ENCODE measurements at regions not wholly inside any gene's neighbourhood (a gene's known extent, or its start where the extent isn't known, plus 50 kb on each side); places are given as distances from the start of the nearest gene placed in this dataset.
"Not testable (repeated sequence)": the region's sequence is repeated elsewhere in the genome, so short reads cannot be mapped to it uniquely, and the experiment has no call there.

GRCh38 chr19:34871911-34872310 lies 54.8 kb upstream of the ZNF30 start:
- H3K9me3 Mint-ChIP-seq (ENCODE audit: unreplicated experiment); H3K36me3 Mint-ChIP-seq (ENCODE audit: low read depth, unreplicated experiment); H3K79me2 ChIP-seq (ENCODE audit: insufficient read depth, low read length); H3K9ac ChIP-seq (ENCODE audit: low read length); H2AFZ ChIP-seq (ENCODE audit: low read depth, low read length); H3K4me1 ChIP-seq (ENCODE audit: insufficient read depth, low read length); H3K4me3 ChIP-seq (ENCODE audit: insufficient read depth, low read depth, low read length); H3K27me3 ChIP-seq (ENCODE audit: insufficient read depth, low read length); H3K4me3 Mint-ChIP-seq (ENCODE audit: unreplicated experiment); H3K27me3 Mint-ChIP-seq (ENCODE audit: low read depth, unreplicated experiment); H3K27ac ChIP-seq (ENCODE audit: low read depth, low read length); H3K9me3 ChIP-seq (ENCODE audit: insufficient read depth, low read depth, low read length); H3K27ac Mint-ChIP-seq (ENCODE audit: unreplicated experiment); FAIRE-seq; H4K20me1 ChIP-seq (ENCODE audit: insufficient read depth, low read length); H3K36me3 ChIP-seq (ENCODE audit: insufficient read depth, low read length); H3K4me2 ChIP-seq (ENCODE audit: low read length); DNase-seq (ENCODE audit: low read depth); H3K4me1 Mint-ChIP-seq (ENCODE audit: low read depth, unreplicated experiment): not testable (repeated sequence)

GRCh38 chr19:34867631-34868030 lies 59.1 kb upstream of the ZNF30 start:
- H3K9me3 Mint-ChIP-seq (ENCODE audit: unreplicated experiment) = peaks cover 6% of the 10 kb centered on the region
- H3K9me3 ChIP-seq (ENCODE audit: insufficient read depth, low read depth, low read length) = peaks cover 4% of the 10 kb centered on the region
- H3K4me1 ChIP-seq (ENCODE audit: insufficient read depth, low read length) = no peaks in the 10 kb centered on the region
- no peak overlapping the region for H3K27ac Mint-ChIP-seq (ENCODE audit: unreplicated experiment)
- no peaks in the 10 kb centered on the region for H3K27me3 ChIP-seq (ENCODE audit: insufficient read depth, low read length)
- H3K79me2 ChIP-seq (ENCODE audit: insufficient read depth, low read length) = no peaks in the 10 kb centered on the region
- peaks cover 2% of the 10 kb centered on the region for H3K27me3 Mint-ChIP-seq (ENCODE audit: low read depth, unreplicated experiment)
- no peaks in the 10 kb centered on the region for H3K36me3 ChIP-seq (ENCODE audit: insufficient read depth, low read length)
- TF ChIP-seq EZH2 (IDR thresholded peaks at IDR 0.05; ENCODE audit: insufficient read depth, low read length) = no peak
- no peak for TF ChIP-seq CTCF (IDR thresholded peaks at IDR 0.05; ENCODE audit: insufficient read depth, low read depth, low read length)
- no peak overlapping the region for H3K4me3 ChIP-seq (ENCODE audit: insufficient read depth, low read depth, low read length)
- no peak for FAIRE-seq
- H3K36me3 Mint-ChIP-seq (ENCODE audit: low read depth, unreplicated experiment) = no peaks in the 10 kb centered on the region
- H3K27ac ChIP-seq (ENCODE audit: low read depth, low read length) = no peak overlapping the region
- no peak overlapping the region for H3K4me2 ChIP-seq (ENCODE audit: low read length)
- no peak for DNase-seq (ENCODE audit: low read depth)
- H3K9ac ChIP-seq (ENCODE audit: low read length) = no peak overlapping the region
- H2AFZ ChIP-seq (ENCODE audit: low read depth, low read length) = no peak overlapping the region
- H3K4me1 Mint-ChIP-seq (ENCODE audit: low read depth, unreplicated experiment) = no peaks in the 10 kb centered on the region
- no peak overlapping the region for H3K4me3 Mint-ChIP-seq (ENCODE audit: unreplicated experiment)
- H4K20me1 ChIP-seq (ENCODE audit: insufficient read depth, low read length) = no peaks in the 10 kb centered on the region

GRCh38 chr19:34865225-34865624 lies 61.5 kb upstream of the ZNF30 start:
- DNase-seq (ENCODE audit: low read depth); H3K4me1 ChIP-seq (ENCODE audit: insufficient read depth, low read length); H3K27me3 Mint-ChIP-seq (ENCODE audit: low read depth, unreplicated experiment); FAIRE-seq; H3K9me3 ChIP-seq (ENCODE audit: insufficient read depth, low read depth, low read length); H3K4me3 ChIP-seq (ENCODE audit: insufficient read depth, low read depth, low read length); H3K9me3 Mint-ChIP-seq (ENCODE audit: unreplicated experiment); H3K4me2 ChIP-seq (ENCODE audit: low read length); H2AFZ ChIP-seq (ENCODE audit: low read depth, low read length); H3K27ac ChIP-seq (ENCODE audit: low read depth, low read length); H3K4me1 Mint-ChIP-seq (ENCODE audit: low read depth, unreplicated experiment); H3K36me3 ChIP-seq (ENCODE audit: insufficient read depth, low read length); H3K4me3 Mint-ChIP-seq (ENCODE audit: unreplicated experiment); H3K27me3 ChIP-seq (ENCODE audit: insufficient read depth, low read length); H3K36me3 Mint-ChIP-seq (ENCODE audit: low read depth, unreplicated experiment); H3K9ac ChIP-seq (ENCODE audit: low read length); H3K79me2 ChIP-seq (ENCODE audit: insufficient read depth, low read length); H3K27ac Mint-ChIP-seq (ENCODE audit: unreplicated experiment); H4K20me1 ChIP-seq (ENCODE audit: insufficient read depth, low read length): not testable (repeated sequence)

- H4K20me1 ChIP-seq (ENCODE audit: insufficient read depth, low read length); H3K4me2 ChIP-seq (ENCODE audit: low read length); H3K9ac ChIP-seq (ENCODE audit: low read length); H3K79me2 ChIP-seq (ENCODE audit: insufficient read depth, low read length); H2AFZ ChIP-seq (ENCODE audit: low read depth, low read length); H3K4me1 Mint-ChIP-seq (ENCODE audit: low read depth, unreplicated experiment); H3K9me3 ChIP-seq (ENCODE audit: insufficient read depth, low read depth, low read length); DNase-seq (ENCODE audit: low read depth); H3K36me3 ChIP-seq (ENCODE audit: insufficient read depth, low read length); H3K27me3 Mint-ChIP-seq (ENCODE audit: low read depth, unreplicated experiment); H3K4me1 ChIP-seq (ENCODE audit: insufficient read depth, low read length); H3K36me3 Mint-ChIP-seq (ENCODE audit: low read depth, unreplicated experiment); FAIRE-seq; H3K27me3 ChIP-seq (ENCODE audit: insufficient read depth, low read length); H3K4me3 ChIP-seq (ENCODE audit: insufficient read depth, low read depth, low read length); H3K27ac ChIP-seq (ENCODE audit: low read depth, low read length): not testable (repeated sequence)
- Mint-ChIP-seq H3K4me3 (ENCODE audit: unreplicated experiment) (peak overlapping the region; percentile 92), H3K9me3 (ENCODE audit: unreplicated experiment) (peaks cover 18% of the 10 kb centered on the region), H3K27ac (ENCODE audit: unreplicated experiment) (peak overlapping the region; percentile 75)
Observed at GRCh38 chr19:34859823-34860736, 66.6 kb upstream of the ZNF30 start.

GRCh38 chr19:34859325-34859724 lies 67.4 kb upstream of the ZNF30 start:
- H3K4me1 ChIP-seq (ENCODE audit: insufficient read depth, low read length); H3K79me2 ChIP-seq (ENCODE audit: insufficient read depth, low read length); H3K4me1 Mint-ChIP-seq (ENCODE audit: low read depth, unreplicated experiment); H3K27ac Mint-ChIP-seq (ENCODE audit: unreplicated experiment); H3K9me3 ChIP-seq (ENCODE audit: insufficient read depth, low read depth, low read length); H3K27ac ChIP-seq (ENCODE audit: low read depth, low read length); FAIRE-seq; H3K9ac ChIP-seq (ENCODE audit: low read length); H2AFZ ChIP-seq (ENCODE audit: low read depth, low read length); H3K27me3 ChIP-seq (ENCODE audit: insufficient read depth, low read length); H4K20me1 ChIP-seq (ENCODE audit: insufficient read depth, low read length); H3K4me2 ChIP-seq (ENCODE audit: low read length); H3K36me3 ChIP-seq (ENCODE audit: insufficient read depth, low read length); H3K4me3 ChIP-seq (ENCODE audit: insufficient read depth, low read depth, low read length); H3K36me3 Mint-ChIP-seq (ENCODE audit: low read depth, unreplicated experiment); DNase-seq (ENCODE audit: low read depth); H3K27me3 Mint-ChIP-seq (ENCODE audit: low read depth, unreplicated experiment): not testable (repeated sequence)
- peaks cover 18% of the 10 kb centered on the region for H3K9me3 Mint-ChIP-seq (ENCODE audit: unreplicated experiment)
- H3K4me3 Mint-ChIP-seq (ENCODE audit: unreplicated experiment) = peak overlapping the region; percentile 45

Measured in astrocyte (in vitro differentiated cells and primary cell).